ENCODE measurements at regions not wholly inside any gene's neighbourhood (a gene's known extent, or its start where the extent isn't known, plus 50 kb on each side); places are given as distances from the start of the nearest gene placed in this dataset.

DNA sequence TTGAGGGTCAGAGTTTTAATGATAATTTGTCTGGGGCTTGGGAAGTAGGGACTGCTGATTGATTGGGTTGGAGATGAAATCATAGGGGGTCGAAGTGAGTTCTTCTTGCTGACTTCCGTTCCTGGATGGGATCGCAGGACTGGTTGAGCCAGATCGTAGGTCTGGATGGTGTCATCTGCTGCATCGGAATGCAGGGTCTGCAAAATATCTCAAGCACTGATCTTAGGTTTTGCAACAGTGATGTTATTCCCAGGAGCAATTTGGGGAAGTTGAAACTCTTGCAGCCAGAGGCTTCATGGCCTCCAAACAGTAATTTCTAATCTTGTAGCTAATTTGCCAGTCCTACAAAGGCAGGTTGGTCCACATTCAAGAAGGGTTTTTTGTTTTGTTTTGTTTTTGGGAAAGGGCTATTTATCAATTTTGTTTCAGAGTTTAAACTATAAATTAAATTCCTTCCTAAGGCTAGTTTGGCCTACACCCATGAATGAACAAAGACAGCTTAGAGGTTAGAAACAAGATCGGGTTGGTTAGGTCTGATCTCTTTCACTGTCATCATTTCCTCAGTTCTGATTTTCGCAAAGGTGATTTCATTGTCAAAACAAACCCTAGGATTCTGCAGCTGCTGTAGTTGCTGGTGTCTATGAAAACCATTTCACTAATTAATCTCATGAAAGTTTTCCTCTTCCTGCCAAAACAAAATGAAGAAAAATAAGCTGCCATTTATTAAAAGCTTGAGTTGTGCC is 388.0 kb downstream of the TMEM232 start:
- TF ChIP-seq POLR2AphosphoS5 (IDR thresholded peaks at IDR 0.05) (no peak), POLR2A (IDR thresholded peaks at IDR 0.05) (no peak)
- TF ChIP-seq, protein P1, sequence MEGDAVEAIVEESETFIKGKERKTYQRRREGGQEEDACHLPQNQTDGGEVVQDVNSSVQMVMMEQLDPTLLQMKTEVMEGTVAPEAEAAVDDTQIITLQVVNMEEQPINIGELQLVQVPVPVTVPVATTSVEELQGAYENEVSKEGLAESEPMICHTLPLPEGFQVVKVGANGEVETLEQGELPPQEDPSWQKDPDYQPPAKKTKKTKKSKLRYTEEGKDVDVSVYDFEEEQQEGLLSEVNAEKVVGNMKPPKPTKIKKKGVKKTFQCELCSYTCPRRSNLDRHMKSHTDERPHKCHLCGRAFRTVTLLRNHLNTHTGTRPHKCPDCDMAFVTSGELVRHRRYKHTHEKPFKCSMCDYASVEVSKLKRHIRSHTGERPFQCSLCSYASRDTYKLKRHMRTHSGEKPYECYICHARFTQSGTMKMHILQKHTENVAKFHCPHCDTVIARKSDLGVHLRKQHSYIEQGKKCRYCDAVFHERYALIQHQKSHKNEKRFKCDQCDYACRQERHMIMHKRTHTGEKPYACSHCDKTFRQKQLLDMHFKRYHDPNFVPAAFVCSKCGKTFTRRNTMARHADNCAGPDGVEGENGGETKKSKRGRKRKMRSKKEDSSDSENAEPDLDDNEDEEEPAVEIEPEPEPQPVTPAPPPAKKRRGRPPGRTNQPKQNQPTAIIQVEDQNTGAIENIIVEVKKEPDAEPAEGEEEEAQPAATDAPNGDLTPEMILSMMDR (IDR thresholded peaks at IDR 0.05), result no peak
- no peaks in the 10 kb centered on the region for H3K36me3 ChIP-seq
- H3K9me3 ChIP-seq, result no peaks in the 10 kb centered on the region
- H3K27ac ChIP-seq, result no peak overlapping the region
- no peaks in the 10 kb centered on the region for H3K27me3 ChIP-seq (replicated peaks; ENCODE audit: insufficient read depth)
- no peak overlapping the region for H3K4me3 ChIP-seq
- intact Hi-C loops (cut with DNase I), result no loop called here
- no peak for DNase-seq (ENCODE audit: low spot score)
- WGBS, result 52% methylated on average over 7 of the region's 7 CpGs
- H3K4me1 ChIP-seq (replicated peaks), result no peaks in the 10 kb centered on the region

DNA sequence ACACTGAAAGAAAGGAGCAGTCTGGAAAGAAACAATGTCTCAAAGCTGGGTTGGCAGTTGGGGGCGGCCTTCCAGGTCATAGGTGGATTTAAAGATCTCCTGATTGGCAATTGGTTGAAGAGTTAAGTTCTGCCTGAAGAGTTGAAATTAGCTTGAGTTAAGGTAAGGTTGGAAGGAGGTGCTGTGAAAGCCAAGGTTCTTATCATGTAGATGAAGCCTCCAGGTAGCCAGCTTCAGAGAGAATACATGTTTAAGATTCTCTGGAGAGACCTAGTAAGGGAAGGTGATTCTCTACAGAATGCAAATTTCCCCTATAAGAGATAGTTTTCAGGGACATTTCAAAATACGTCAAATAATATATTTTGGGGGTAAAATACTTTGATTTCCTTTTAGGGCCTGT is 387.1 kb downstream of the TMEM232 start:
- 92% methylated on average over 2 of the region's 2 CpGs for WGBS
- Histone ChIP-seq H3K9me3 (no peaks in the 10 kb centered on the region), H3K27ac (no peak overlapping the region), H3K4me3 (no peak overlapping the region), H3K4me1 (replicated peaks) (no peaks in the 10 kb centered on the region), H3K27me3 (replicated peaks; ENCODE audit: insufficient read depth) (no peaks in the 10 kb centered on the region), H3K36me3 (no peaks in the 10 kb centered on the region)
- no peak for DNase-seq (ENCODE audit: low spot score)
- intact Hi-C loops (cut with DNase I), result no loop called here
- TF ChIP-seq POLR2AphosphoS5 (IDR thresholded peaks at IDR 0.05) (no peak), POLR2A (IDR thresholded peaks at IDR 0.05) (no peak)

DNA sequence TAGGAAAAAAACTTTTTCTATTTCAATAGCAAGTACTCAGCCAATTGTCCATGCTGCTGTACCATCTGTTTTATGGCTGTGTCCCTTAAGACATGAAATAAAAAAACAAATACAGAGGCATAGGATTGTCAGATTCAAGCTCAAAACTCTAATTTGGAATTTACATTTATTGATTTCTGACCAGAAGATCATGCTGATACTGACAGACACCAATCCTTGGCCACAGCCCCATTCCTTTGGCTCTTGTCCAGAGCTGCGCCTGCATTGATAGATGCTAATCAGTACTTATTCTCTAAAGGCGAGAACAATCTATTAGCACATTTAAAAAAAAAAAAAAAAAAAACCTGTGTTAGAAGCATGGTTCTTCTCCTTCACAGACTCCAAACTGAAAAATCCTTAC is 384.6 kb downstream of the TMEM232 start:
- intact Hi-C loops (cut with DNase I), result no loop called here
- DNase-seq (ENCODE audit: low spot score), result no peak
- Histone ChIP-seq H3K27ac (no peak overlapping the region), H3K27me3 (replicated peaks; ENCODE audit: insufficient read depth) (no peaks in the 10 kb centered on the region), H3K36me3 (no peaks in the 10 kb centered on the region), H3K9me3 (no peaks in the 10 kb centered on the region), H3K4me3 (no peak overlapping the region), H3K4me1 (replicated peaks) (no peaks in the 10 kb centered on the region)
- WGBS, result 51% methylated on average over 2 of the region's 2 CpGs
- TF ChIP-seq POLR2AphosphoS5 (IDR thresholded peaks at IDR 0.05) (no peak), POLR2A (IDR thresholded peaks at IDR 0.05) (no peak)
- TF ChIP-seq, protein P1 (IDR thresholded peaks at IDR 0.05), result no peak

DNA sequence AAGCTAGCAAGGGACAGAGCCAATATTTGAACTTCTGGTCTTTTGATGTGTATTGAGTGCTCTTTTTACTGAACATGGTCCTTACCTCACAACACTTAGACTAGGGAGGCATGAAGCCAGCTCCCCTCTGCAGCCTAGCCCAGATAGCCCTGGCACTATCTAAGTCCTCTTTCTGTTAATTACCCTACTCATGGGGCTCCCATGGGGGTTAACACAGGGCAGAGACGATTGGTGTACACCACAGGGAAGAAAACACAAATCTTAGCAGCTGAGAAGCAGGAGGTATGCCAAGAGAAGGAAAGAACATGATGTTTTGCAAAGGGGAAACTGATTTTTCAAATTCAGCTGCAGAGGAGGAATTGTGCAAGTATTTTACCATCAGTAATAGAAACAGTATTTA is 383.8 kb downstream of the TMEM232 start:
- H3K4me1 ChIP-seq (replicated peaks), result no peaks in the 10 kb centered on the region
- H3K27me3 ChIP-seq (replicated peaks; ENCODE audit: insufficient read depth), result no peaks in the 10 kb centered on the region
- DNase-seq (ENCODE audit: low spot score), result no peak
- H3K4me3 ChIP-seq, result no peak overlapping the region
- WGBS, result 29% methylated on average over 1 of the region's 1 CpG
- no peaks in the 10 kb centered on the region for H3K36me3 ChIP-seq
- no peak overlapping the region for H3K27ac ChIP-seq
- TF ChIP-seq, protein P1 (IDR thresholded peaks at IDR 0.05), result no peak
- TF ChIP-seq POLR2A (IDR thresholded peaks at IDR 0.05) (no peak), POLR2AphosphoS5 (IDR thresholded peaks at IDR 0.05) (no peak)
- intact Hi-C loops (cut with DNase I), result no loop called here
- H3K9me3 ChIP-seq, result no peaks in the 10 kb centered on the region

DNA sequence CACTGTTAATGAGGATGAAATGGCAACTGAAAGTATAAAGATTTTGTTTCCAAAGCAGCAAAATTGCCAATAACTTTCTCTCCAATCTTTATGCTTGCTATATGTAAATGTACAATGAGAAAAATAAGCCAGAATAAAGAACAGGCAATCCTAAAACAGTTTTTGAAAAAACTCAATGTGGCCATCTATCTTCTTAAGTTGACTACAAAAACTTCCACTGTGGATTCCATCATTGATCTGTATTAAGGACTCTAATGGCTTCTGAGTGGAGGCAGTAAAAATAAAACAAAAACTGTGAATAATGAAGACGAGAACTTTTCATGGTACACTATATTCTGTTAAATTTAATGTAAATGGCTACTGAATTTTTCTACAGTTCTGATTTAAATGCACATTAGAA is 382.9 kb downstream of the TMEM232 start:
- Histone ChIP-seq H3K27me3 (replicated peaks; ENCODE audit: insufficient read depth) (no peaks in the 10 kb centered on the region), H3K9me3 (no peaks in the 10 kb centered on the region), H3K36me3 (no peaks in the 10 kb centered on the region), H3K4me1 (replicated peaks) (no peaks in the 10 kb centered on the region), H3K27ac (no peak overlapping the region), H3K4me3 (no peak overlapping the region)
- 93% methylated on average over 1 of the region's 1 CpG for WGBS
- intact Hi-C loops (cut with DNase I), result no loop called here
- no peak for DNase-seq (ENCODE audit: low spot score)
- TF ChIP-seq, protein P1 (IDR thresholded peaks at IDR 0.05), result no peak
- no peak for TF ChIP-seq POLR2A (IDR thresholded peaks at IDR 0.05)
- no peak for TF ChIP-seq POLR2AphosphoS5 (IDR thresholded peaks at IDR 0.05)
